ENCODE measurements at regions not wholly inside any gene's neighbourhood (a gene's known extent, or its start where the extent isn't known, plus 50 kb on each side); places are given as distances from the start of the nearest gene placed in this dataset.

DNA sequence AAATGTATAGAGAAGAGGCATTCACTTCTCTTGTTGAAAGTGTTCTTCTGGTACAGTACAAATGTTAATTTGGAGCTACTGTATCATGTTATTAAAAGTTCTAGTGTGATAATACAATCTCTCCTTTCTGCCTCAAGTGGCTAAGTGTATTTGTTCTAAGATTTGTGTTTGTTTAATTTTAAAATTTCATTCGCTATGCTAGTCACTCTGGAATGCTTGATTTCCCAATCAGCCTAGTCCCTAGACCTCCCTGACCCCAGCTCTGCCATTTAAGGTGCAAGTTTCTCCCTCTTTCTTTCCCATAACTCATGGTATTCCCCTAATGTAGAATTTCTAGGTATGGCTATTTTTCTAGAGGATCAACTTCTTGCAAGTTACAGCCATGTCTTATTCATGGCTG lies 817.4 kb downstream of the STIM2 start:
- no peak for DNase-seq

DNA sequence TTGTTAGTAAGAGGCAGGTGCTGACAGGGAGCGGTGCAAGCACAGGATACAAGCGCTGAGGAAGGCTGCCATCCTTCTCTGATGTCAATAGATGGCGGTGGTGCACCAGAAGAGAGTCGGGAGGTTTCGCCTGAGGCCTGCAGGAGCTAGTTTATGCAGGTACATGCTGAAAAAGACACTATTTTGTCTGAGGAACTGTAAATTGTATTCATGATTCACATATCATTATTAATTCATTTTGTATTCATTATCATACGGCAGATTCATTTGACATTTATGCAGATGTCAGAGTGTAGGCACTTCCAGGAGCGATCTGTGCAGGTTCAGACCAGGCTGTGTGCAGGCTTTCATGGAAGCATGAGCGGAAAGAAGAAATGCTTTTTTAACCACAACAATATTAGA lies 824.0 kb downstream of the STIM2 start:
- DNase-seq, result peak; percentile 92

DNA sequence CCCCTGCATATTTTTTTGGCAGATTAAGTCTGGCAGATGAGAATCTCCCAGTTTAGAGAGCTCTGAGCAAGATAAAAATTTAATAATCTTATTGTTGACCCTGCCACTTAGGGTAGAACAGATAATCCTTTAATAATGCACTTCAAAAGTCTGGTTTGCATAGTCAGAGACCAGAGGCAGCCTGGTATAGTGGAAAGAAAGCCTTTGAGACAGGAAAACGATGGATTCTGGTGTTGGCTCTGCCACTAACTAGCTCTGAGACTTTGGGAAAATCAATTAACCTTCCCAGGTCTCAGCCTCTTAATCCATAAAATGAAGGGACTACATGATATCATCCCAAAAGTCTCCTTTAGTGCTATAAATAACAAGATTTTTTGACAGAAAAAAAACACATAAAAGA lies 824.5 kb downstream of the STIM2 start:
- no peak for DNase-seq

- no peak for DNase-seq
Observed at GRCh38 chr4:27685947-27686346, 825.3 kb downstream of the STIM2 start.

- peak; percentile 84 for DNase-seq
Observed at GRCh38 chr4:27692158-27692557, 831.5 kb downstream of the STIM2 start.

DNA sequence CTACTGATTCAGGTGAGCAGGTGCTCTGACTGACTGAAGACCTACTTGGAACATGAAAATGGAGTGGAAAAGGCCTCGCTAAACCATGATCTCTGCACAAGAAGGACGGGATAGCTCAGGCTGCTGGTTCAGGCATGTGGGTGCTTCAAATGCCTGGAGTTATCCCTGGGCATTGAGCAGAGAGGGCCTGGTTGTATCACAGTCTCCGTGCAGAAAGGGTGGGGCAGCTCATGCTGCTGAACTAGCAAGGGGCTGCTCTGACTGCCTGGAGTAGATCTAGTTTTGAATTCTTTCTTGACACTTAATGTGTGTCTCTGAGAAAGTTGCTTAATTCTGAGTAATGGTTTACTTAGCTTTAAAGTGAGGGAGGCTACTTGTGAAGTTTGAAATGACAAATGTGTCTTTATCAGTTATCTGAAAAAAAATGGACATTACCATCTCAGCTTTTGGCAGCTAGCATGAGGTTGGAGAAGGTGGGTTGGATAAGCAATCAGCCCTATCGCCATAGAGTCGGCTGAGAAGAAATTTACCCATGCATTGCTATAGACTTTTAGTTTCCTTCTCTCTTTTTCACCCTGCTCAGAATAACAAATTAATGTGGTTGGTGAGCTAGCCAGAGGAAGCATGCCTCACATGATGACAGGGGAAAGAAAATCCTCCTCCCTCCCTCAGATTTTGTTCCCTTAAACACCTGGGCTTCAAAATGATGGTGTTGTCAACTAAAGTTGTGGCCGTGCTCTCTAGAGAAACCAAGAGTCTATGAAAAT lies 832.4 kb downstream of the STIM2 start:
- no peak for DNase-seq

DNA sequence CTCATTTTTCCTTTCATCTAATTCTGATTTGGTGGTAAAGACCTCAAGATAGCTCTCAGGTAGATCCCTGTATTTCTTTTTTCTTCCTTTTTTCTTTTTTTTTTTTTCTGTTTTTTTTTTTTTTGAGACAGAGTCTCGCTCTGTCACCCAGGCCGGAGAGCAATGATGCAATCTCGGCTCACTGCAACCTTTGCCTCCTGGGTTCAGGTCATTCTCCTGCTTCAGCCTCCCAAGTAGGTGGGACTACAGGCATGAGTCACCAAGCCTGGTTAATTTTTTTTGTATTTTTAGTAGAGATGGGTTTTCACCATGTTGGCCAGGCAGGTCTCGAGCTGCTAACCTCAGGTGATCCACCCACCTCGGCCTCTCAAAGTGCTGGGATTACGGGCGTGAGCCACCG lies 835.6 kb downstream of the STIM2 start:
- DNase-seq, result peak; percentile 34

GRCh38 chr4:27701606-27702005 lies 841.0 kb downstream of the STIM2 start:
- DNase-seq, result no peak

DNA sequence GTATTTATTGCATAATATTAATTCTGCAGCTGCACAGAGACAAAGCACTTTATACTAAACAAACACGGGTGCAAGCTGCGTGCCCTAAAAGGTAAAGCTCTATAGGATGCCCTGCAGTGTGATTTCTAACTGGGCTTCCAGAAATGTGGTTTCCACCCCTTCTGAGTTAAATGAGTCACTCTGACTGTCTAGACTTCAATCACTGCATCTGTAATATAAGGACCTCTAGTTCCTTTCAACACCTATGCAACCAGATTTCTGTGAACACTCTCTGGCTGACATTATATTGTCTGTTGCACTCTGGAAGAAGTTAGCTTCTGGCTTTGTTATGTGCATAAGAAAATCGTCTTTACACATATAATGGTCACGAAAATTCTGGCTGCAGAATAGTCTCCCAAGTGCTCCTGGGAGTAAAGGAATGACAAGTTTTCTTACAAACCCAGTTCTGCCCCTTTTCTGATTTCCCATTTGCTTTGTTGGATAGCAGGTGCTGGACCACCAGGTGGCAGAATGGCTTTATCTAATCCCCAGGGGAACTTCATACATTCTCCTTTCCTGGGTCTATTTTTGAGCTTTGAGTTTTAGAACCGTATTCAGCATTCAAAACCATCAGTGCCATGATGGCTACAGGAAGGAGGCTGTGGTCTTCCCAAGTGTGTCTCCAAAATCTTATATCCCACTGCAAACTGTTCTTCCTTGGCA lies 842.2 kb downstream of the STIM2 start:
- peak; percentile 75 for DNase-seq

GRCh38 chr4:27703771-27704170 lies 843.1 kb downstream of the STIM2 start:
- DNase-seq, result no peak

DNA sequence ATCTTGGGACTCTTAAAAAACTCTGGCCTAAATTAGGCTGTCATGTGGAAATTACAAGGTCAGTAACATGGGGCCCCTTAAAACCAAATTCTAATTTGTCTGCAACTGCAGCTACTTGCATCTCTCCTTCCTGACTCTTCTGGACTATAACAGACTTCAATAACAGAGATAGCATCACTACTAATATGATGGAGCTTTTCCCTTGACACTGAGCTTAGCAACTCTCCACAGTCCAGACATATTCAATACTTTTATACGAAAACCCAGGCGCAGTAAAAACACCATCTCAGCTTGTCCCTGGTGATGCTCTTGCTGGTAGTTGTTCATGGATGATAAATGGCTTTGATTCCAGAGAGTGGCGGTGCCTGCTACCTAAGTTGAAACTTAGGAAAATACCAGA lies 850.4 kb downstream of the STIM2 start:
- no peak for DNase-seq

GRCh38 chr4:27714073-27714472 lies 853.4 kb downstream of the STIM2 start:
- DNase-seq, result peak; percentile 97

DNA sequence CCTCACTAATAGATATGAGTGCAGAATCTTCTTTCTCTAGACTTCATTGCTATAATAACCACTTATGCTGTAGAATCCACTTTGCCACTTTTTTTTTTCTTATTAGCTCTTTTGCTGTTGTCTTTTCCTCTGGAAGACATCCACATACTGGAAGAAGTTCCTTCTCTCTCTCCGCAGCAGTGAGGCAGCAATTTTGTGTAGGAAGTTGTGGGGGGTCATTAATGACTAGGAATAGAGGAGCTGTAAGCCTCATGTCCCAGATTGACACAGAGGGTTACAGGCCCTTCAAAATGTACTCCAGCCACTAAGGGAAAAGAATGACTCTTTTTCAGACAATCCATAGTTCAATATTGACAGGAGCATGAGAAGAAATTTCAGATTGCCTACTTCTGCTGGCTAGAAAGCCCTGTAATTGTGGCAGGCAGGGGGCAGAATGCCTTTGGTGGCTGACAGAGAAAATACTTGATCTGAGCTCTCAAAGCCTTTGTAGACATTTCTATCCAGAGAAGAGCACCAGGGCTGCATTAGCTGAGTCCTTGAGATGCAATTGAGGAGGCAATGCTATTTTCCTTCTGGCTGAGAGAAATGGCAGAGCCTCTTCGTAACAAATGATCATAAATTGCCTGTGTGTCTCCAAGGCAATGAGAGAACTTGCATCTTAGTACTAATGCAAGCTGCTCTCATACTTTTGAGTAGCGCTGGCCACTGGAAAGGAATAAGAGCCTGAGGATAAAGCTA lies 856.2 kb downstream of the STIM2 start:
- DNase-seq, result peak; percentile 16

DNA sequence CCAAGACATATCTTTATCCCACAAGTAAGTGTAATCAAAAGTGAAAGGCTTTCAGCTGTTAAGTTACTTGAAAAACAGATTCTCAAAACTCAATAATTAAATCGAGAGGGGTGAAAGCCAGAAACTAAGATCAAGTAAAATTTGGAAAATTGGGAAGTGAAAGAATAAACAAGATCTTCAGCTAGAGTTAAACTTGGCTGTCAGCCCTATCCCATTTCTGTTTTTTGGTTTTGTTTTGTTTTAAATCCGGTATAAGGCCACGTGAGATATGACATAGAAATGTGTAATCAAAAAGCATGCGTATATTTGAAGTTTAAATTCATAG lies 856.8 kb downstream of the STIM2 start:
- DNase-seq, result no peak

GRCh38 chr4:27720010-27720766 lies 859.5 kb downstream of the STIM2 start:
- no peak for DNase-seq

- DNase-seq, result no peak
Observed at GRCh38 chr4:27721193-27721592, 860.6 kb downstream of the STIM2 start.

- DNase-seq, result no peak
Observed at GRCh38 chr4:27728892-27729291, 868.3 kb downstream of the STIM2 start.

DNA sequence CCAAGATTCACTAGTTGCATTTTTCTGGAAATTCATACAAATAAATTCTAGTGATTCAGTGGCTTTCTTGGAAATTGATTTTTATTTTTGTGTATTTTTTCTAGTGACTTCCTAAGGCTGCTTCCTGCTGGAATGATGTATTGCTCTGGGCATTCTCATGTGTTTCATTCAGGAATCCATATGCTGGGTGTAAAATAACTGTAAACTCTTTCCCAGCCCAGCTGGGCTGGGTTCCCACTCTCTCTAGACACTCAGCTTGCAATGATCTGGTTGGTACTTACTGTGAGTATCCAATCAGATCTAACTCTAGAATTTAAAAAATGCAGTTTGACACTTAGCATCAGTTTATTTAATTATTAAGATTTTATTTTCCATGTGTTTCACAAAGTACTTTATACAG lies 882.2 kb downstream of the STIM2 start:
- DNase-seq, result no peak

DNA sequence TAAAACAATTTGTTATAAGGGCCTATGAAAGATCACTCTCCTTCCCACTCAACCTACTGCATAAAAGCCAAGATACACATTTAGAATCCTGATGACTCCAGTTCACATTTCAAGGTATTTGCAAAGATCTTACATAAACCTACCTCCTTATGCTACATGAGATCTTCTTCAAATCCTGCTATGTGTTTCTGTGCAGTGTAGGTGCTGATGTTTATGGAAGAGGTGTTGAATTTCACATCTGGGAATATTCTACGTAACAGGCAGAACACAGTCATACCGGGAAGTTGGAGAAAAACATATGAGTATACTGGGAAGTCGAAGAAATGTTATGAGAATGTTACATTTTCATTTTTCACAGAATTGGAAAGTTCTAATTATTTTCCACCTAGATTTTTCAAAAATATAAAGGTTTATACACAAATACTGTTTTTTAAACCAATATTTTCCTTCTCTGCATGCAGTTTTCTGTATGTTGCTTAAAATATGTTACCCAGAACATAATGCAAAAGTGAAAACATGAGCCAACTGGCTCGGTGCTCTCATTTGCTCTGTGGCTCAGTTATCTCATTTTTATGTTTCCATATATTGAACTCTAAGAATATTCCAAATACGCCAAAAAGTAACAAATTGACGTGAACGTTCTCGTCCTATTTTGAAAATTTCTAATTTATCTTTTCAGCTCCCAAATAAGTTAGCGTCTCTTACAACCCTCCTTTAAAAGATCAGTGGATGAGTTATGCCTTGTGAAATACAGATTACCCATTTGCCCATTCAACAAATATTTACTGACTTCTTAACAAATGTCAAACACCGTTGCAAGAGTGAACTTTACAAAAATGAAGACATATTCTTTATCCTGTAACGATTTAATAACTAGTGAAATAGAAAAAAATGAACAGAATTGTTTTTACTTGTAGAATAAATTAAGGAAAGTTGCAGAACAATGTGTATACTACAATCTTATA lies 899.3 kb downstream of the STIM2 start:
- DNase-seq, result peak; percentile 31

GRCh38 chr4:27763830-27764525 lies 903.3 kb downstream of the STIM2 start:
- peak; percentile 34 for DNase-seq

GRCh38 chr4:27764526-27764837 lies 903.8 kb downstream of the STIM2 start:
- DNase-seq, result peak; percentile 34

DNA sequence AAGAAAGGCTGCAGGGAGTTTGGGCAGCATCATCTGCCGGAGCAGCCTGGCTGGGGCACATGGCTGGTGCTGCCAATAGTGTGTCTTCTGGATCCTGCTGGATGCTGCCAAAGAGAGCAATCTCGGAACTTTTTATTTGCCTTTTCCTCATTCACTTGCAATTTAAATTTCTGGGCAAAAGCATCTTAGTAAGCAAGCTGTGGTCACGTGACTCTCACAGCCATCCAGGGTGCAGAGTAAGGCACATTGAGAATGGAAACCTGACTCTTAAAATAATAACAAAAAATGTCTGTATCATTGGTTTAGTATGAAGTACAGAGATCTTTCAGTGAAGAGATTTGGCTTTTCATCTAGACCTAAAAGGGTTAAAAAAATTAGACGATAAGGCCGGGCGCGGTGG lies 910.3 kb downstream of the STIM2 start:
- DNase-seq, result no peak
